ENCODE measurements at regions not wholly inside any gene's neighbourhood (a gene's known extent, or its start where the extent isn't known, plus 50 kb on each side); places are given as distances from the start of the nearest gene placed in this dataset.

GRCh38 chr22:49095366-49095765, 732.3 kb downstream of the BRD1 start:
- no peak for DNase-seq (ENCODE audit: low spot score)

GRCh38 chr22:49094858-49095257, 732.8 kb downstream of the BRD1 start:
- no peak for DNase-seq (ENCODE audit: low spot score)

GRCh38 chr22:49094151-49094550, 733.5 kb downstream of the BRD1 start:
- no peak for DNase-seq (ENCODE audit: low spot score)

GRCh38 chr22:49093192-49093880, 734.3 kb downstream of the BRD1 start:
- no peak for DNase-seq (ENCODE audit: low spot score)

- DNase-seq (ENCODE audit: low spot score): no peak
These were observed 735.0 kb downstream of the BRD1 start for GRCh38 chr22:49092716-49093115.

- DNase-seq (ENCODE audit: low spot score): no peak
These were observed 735.6 kb downstream of the BRD1 start for GRCh38 chr22:49091917-49092545.

- no peak for DNase-seq (ENCODE audit: low spot score)
These were observed 736.2 kb downstream of the BRD1 start for GRCh38 chr22:49091451-49091850.

GRCh38 chr22:49090853-49091135, 736.9 kb downstream of the BRD1 start:
- DNase-seq (ENCODE audit: low spot score): no peak

GRCh38 chr22:49090061-49090852, 737.4 kb downstream of the BRD1 start:
- DNase-seq (ENCODE audit: low spot score): no peak

GRCh38 chr22:49088801-49089791, 738.6 kb downstream of the BRD1 start:
- DNase-seq (ENCODE audit: low spot score): no peak

GRCh38 chr22:49087716-49088601, 739.7 kb downstream of the BRD1 start:
- no peak for DNase-seq (ENCODE audit: low spot score)

- no peak for DNase-seq (ENCODE audit: low spot score)
These were observed 740.5 kb downstream of the BRD1 start for GRCh38 chr22:49087198-49087597.

- DNase-seq (ENCODE audit: low spot score): no peak
These were observed 741.0 kb downstream of the BRD1 start for GRCh38 chr22:49086606-49087157.

GRCh38 chr22:49086181-49086580, 741.5 kb downstream of the BRD1 start:
- no peak for DNase-seq (ENCODE audit: low spot score)

- DNase-seq (ENCODE audit: low spot score): no peak
These were observed 743.5 kb downstream of the BRD1 start for GRCh38 chr22:49084206-49084605.

GRCh38 chr22:49083607-49084006, 744.1 kb downstream of the BRD1 start:
- DNase-seq (ENCODE audit: low spot score): no peak

- DNase-seq (ENCODE audit: low spot score): no peak
These were observed 745.2 kb downstream of the BRD1 start for GRCh38 chr22:49082451-49082850.

GRCh38 chr22:49081926-49082325, 745.7 kb downstream of the BRD1 start:
- DNase-seq (ENCODE audit: low spot score): no peak

GRCh38 chr22:49081261-49081666, 746.4 kb downstream of the BRD1 start:
- DNase-seq (ENCODE audit: low spot score): no peak

GRCh38 chr22:49080631-49081030, 747.0 kb downstream of the BRD1 start:
- DNase-seq (ENCODE audit: low spot score): no peak
